Neuronal stem cell (in vitro differentiated cells): ENCODE measurements at regions not wholly inside any gene's neighbourhood (a gene's known extent, or its start where the extent isn't known, plus 50 kb on each side); places are given as distances from the start of the nearest gene placed in this dataset.

Experiments
- DNase-seq: peaks from one replicate; pipeline ENCODE4 v3.0.0-alpha.2; 2013; ENCODE audit warnings: low spot score
- H2AFZ ChIP-seq: one replicate; pipeline ENCODE4 v1.6.1; 2013; ENCODE audit warnings: mild to moderate bottlenecking, low read length, inconsistent platforms
- H2AK5ac ChIP-seq: 2 replicates; pipeline ENCODE4 v1.6.1; 2013; ENCODE audit warnings: low read depth, mild to moderate bottlenecking, inconsistent platforms, low read length, moderate library complexity, mixed read lengths
- H2BK120ac ChIP-seq: 2 replicates; pipeline ENCODE4 v1.6.1; 2013; ENCODE audit warnings: low read depth, mild to moderate bottlenecking, inconsistent platforms, low read length, moderate library complexity, mixed read lengths
- H2BK12ac ChIP-seq: one replicate; pipeline ENCODE4 v1.6.1; 2013; ENCODE audit warnings: low read length, inconsistent platforms
- H2BK15ac ChIP-seq: 2 replicates; pipeline ENCODE4 v1.6.1; 2013; ENCODE audit warnings: mild to moderate bottlenecking, low read length, inconsistent platforms, mixed read lengths
- H2BK5ac ChIP-seq: one replicate; pipeline ENCODE4 v1.6.1; 2013; ENCODE audit warnings: inconsistent platforms, mild to moderate bottlenecking, low read length, moderate library complexity
- H3K14ac ChIP-seq: one replicate; pipeline ENCODE4 v1.6.1; 2013; ENCODE audit warnings: low read length, inconsistent platforms
- H3K18ac ChIP-seq: 2 replicates; pipeline ENCODE4 v1.6.1; 2013; ENCODE audit warnings: low read length, inconsistent platforms
- H3K23ac ChIP-seq: 2 replicates; pipeline ENCODE4 v1.6.1; 2013; ENCODE audit warnings: low read depth, mild to moderate bottlenecking, mixed read lengths, low read length, inconsistent platforms; ENCODE audit not compliant: poor library complexity
- H3K27ac ChIP-seq: replicated peaks from 3 replicates; pipeline ENCODE4 v1.5.1; 2013; ENCODE audit warnings: low read length, inconsistent platforms
- H3K27me3 ChIP-seq, 3 experiments: 2 replicates each; pipeline ENCODE4 v1.6.1; 2013; ENCODE audit warnings: low read length in 3 of 3, mild to moderate bottlenecking in 2 of 3, inconsistent platforms in 1 of 3, low read depth in 1 of 3, mixed read lengths in 1 of 3, moderate library complexity in 1 of 3; ENCODE audit not compliant: control insufficient read depth in 3 of 3, insufficient read depth in 3 of 3
- H3K36me3 ChIP-seq, 2 donors: replicated peaks in 1 of 2; 2 replicates each; pipeline ENCODE4 v1.6.1; 2013; ENCODE audit warnings: low read length in 2 of 2; ENCODE audit not compliant: control insufficient read depth in 2 of 2, insufficient read depth in 2 of 2
- H3K4ac ChIP-seq: 2 replicates; pipeline ENCODE4 v1.6.1; 2013; ENCODE audit warnings: inconsistent platforms, mild to moderate bottlenecking, low read length, moderate library complexity
- H3K4me1 ChIP-seq, 2 donors: 1 replicate in 1 of 2; 2 replicates in 1 of 2; pipeline ENCODE4 v1.6.1; 2013; ENCODE audit warnings: low read length in 2 of 2, low read depth in 1 of 2; ENCODE audit not compliant: control insufficient read depth in 2 of 2, insufficient read depth in 1 of 2
- H3K4me2 ChIP-seq: one replicate; pipeline ENCODE4 v1.6.1; 2013; ENCODE audit warnings: mild to moderate bottlenecking, low read length, inconsistent platforms; ENCODE audit not compliant: insufficient read depth, poor library complexity, severe bottlenecking
- H3K4me3 ChIP-seq, 2 donors: 2 replicates each; pipeline ENCODE4 v1.5.1; 2013; ENCODE audit warnings: low read length in 2 of 2, mild to moderate bottlenecking in 2 of 2, inconsistent platforms in 1 of 2, moderate library complexity in 1 of 2
- H3K79me1 ChIP-seq: one replicate; pipeline ENCODE4 v1.6.1; 2013; ENCODE audit warnings: low read depth, mild to moderate bottlenecking, inconsistent platforms, low read length, moderate library complexity
- H3K9ac ChIP-seq: one replicate; pipeline ENCODE4 v1.6.1; 2013; ENCODE audit warnings: mild to moderate bottlenecking, low read depth, low read length, inconsistent platforms; ENCODE audit not compliant: poor library complexity
- H3K9me3 ChIP-seq, 2 donors: replicated peaks in 1 of 2; 2 replicates each; pipeline versions ENCODE3 to v1.6.1; 2013; ENCODE audit warnings: low read length in 2 of 2, mild to moderate bottlenecking in 2 of 2, inconsistent platforms in 1 of 2, low read depth in 1 of 2, mixed read lengths in 1 of 2, moderate library complexity in 1 of 2; ENCODE audit not compliant: control insufficient read depth in 2 of 2, insufficient read depth in 1 of 2
- H4K8ac ChIP-seq: one replicate; pipeline ENCODE4 v1.6.1; 2013; ENCODE audit warnings: low read depth, mild to moderate bottlenecking, inconsistent platforms, low read length, moderate library complexity
- H4K91ac ChIP-seq: one replicate; pipeline ENCODE4 v1.6.1; 2013; ENCODE audit warnings: low read length, low read depth, mild to moderate bottlenecking, inconsistent platforms; ENCODE audit not compliant: poor library complexity
- WGBS, 2 donors: extraction: QIAGEN DNeasy Blood & Tissue Kit; methylation state at CpG; one replicate each; pipeline ENCODE4 v1.1.7; 2013; ENCODE audit warnings: missing lambda C conversion rate in 2 of 2, mixed read lengths in 1 of 2; ENCODE audit not compliant: insufficient read length in 2 of 2, insufficient replicate concordance in 1 of 2; ENCODE audit errors: extremely low coverage in 2 of 2; 5-methylcytosine and 5-hydroxymethylcytosine counted together

DNA sequence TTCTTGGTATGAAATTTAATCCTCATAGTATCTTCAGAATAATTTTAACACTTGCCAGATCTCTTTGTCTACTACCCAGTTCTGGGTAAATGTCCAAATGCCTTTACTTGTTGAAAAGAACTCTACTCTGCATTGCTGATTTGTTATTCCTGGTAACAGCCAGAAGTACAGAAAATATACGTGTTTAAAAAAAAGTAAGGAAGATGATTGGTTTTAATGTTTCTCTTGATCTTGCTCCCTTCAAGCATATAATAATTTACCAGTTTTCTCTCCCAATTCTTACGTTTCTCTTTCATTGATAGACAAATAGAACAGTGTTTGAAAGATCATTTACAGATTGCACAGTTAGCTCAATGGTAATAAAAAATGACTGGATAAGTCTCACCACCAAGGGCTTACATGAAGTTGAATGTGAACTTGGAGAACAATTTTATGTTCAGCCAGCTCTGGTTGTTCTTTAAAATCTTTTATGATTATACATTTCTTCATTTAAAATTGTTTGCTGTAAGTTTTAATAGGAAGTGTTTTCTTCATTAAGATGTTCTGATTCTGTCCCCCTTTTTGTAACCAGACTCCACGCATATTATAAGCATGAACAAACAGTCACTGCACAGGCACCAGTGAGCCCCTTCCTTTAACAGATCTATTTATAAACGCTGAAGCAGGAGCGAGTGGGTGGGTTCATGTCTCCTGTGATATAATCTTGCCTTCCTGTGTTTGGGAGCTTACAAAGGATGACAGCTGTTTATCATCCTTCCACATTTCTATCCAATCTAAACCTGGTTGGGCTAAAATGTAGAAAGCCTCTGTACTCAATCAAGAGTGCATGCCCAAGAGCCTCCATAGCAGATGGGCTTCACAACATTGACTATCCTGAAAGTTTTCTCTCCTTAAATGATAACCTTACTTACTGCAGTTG is 299.5 kb downstream of the PRL start:
- no peak overlapping the region for H3K14ac ChIP-seq
- no peak overlapping the region for H2BK5ac ChIP-seq
- H3K4me3 ChIP-seq: no peak overlapping the region
- H3K18ac ChIP-seq: no peak overlapping the region
- H3K27ac ChIP-seq: no peak overlapping the region
- H3K79me1 ChIP-seq: no peaks in the 10 kb centered on the region
- DNase-seq: no peak
- H3K4me2 ChIP-seq: no peak overlapping the region
- no peak overlapping the region for H2BK120ac ChIP-seq
- no peak overlapping the region for H2BK15ac ChIP-seq
- no peak overlapping the region for H4K8ac ChIP-seq
- H3K4ac ChIP-seq: no peak overlapping the region
- peaks cover 2 to 12% of the 10 kb centered on the region in 2 donors for H3K36me3 ChIP-seq
- H3K4me1 ChIP-seq: peaks cover 1 to 24% of the 10 kb centered on the region in 2 donors
- WGBS, 2 donors: no CpG with 5 or more reads among the region's 5 CpGs
- H3K23ac ChIP-seq: no peak overlapping the region
- no peaks in the 10 kb centered on the region for H3K27me3 ChIP-seq
- H2AFZ ChIP-seq: no peak overlapping the region
- H3K9ac ChIP-seq: no peak overlapping the region
- H4K91ac ChIP-seq: no peak overlapping the region
- no peak overlapping the region for H2BK12ac ChIP-seq
- H2AK5ac ChIP-seq: no peak overlapping the region
- no peaks in the 10 kb centered on the region for H3K9me3 ChIP-seq

DNA sequence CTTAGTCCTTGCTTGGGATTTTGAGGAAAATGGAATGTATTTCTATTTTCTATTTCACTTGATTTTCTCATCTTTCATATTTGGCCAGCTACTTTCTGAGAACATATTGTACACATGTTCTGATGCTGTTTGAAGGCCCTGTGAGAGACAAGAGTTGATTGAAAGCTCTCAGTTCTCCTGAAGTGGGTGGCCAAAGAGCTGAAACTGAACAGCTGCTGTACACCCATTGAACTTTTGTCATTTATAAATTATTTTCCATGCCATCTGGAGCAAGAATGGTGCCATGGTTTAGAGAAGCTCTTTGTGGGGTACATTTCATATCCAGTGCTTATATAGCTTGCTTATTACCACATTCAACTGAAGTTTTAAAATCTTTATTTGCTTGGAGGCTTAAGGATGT is 298.3 kb downstream of the PRL start:
- Histone ChIP-seq H3K27ac (no peak overlapping the region), H3K4me1 (peaks cover 1 to 24% of the 10 kb centered on the region in 2 donors), H3K4ac (no peak overlapping the region), H2AK5ac (no peak overlapping the region), H3K27me3 (no peaks in the 10 kb centered on the region), H3K36me3 (peaks cover 2 to 5% of the 10 kb centered on the region in 2 donors), H2BK5ac (no peak overlapping the region), H2BK15ac (no peak overlapping the region), H2AFZ (no peak overlapping the region), H3K9me3 (no peaks in the 10 kb centered on the region), H3K4me2 (no peak overlapping the region), H3K14ac (no peak overlapping the region), H2BK12ac (no peak overlapping the region), H3K9ac (no peak overlapping the region), H4K91ac (no peak overlapping the region), H3K4me3 (no peak overlapping the region), H3K79me1 (no peaks in the 10 kb centered on the region), H3K23ac (no peak overlapping the region), H2BK120ac (no peak overlapping the region), H4K8ac (no peak overlapping the region), H3K18ac (no peak overlapping the region)
- no peak for DNase-seq

DNA sequence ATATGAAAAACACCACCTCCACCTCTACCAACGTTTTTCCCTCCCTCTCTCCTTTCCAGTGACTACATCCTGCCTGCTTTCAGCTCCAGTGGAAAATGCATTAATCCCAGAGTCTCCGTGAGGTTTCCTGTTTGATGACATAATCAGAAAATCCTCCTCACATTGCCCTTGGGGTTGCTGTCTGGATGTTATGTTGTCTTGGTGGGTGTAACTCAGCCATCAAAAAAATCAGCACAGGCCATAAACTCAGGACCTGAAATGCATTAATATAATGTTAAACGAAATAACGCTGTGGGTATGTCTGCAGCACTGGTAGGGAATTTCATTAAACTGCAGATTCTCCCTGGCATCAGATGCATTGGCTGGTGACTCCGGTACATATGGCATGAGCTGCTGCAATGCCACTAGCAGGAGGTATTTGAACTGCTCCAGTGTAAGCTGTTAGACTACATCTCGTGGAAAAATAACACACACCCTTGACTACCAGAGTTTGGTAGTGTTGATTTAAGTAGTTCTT is 297.8 kb downstream of the PRL start:
- Histone ChIP-seq H2BK120ac (no peak overlapping the region), H3K4me3 (no peak overlapping the region), H3K14ac (no peak overlapping the region), H3K18ac (no peak overlapping the region), H3K9me3 (no peaks in the 10 kb centered on the region), H3K79me1 (no peaks in the 10 kb centered on the region), H3K27me3 (no peaks in the 10 kb centered on the region), H3K4ac (no peak overlapping the region), H2AK5ac (no peak overlapping the region), H2BK5ac (no peak overlapping the region), H4K91ac (no peak overlapping the region), H3K27ac (no peak overlapping the region), H3K4me1 (peaks cover 1 to 24% of the 10 kb centered on the region in 2 donors), H3K36me3 (peaks cover 2 to 5% of the 10 kb centered on the region in 2 donors), H4K8ac (no peak overlapping the region), H2BK12ac (no peak overlapping the region), H3K4me2 (no peak overlapping the region), H2BK15ac (no peak overlapping the region), H3K23ac (no peak overlapping the region), H3K9ac (no peak overlapping the region), H2AFZ (no peak overlapping the region)
- no peak for DNase-seq
- whole genome bisulfite sequencing, 2 donors: no CpG with 5 or more reads among the region's 6 CpGs

DNA sequence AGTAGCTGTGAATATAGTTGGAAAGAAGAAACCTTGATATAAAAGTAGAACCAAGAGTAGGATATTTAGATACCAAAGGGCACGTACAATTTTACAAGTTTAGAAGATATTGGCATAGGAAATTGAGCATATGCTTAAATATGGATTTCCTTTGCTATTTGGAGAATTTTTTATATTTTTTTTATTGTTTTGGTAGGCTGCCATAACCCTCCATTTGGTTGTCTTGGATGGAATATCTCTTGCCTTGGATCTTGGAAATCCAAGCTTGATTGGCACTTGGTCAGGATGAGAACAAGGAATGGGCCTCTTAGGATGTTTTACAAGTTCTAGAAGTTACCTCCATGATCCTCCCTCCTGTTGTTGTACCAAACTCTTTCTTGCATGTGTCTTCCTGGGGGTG is 297.1 kb downstream of the PRL start:
- Histone ChIP-seq H3K23ac (no peak overlapping the region), H4K91ac (no peak overlapping the region), H3K36me3 (peaks cover 2 to 5% of the 10 kb centered on the region in 2 donors), H3K18ac (no peak overlapping the region), H2AK5ac (no peak overlapping the region), H2BK120ac (no peak overlapping the region), H3K4me2 (no peak overlapping the region), H3K9ac (no peak overlapping the region), H4K8ac (no peak overlapping the region), H2BK5ac (no peak overlapping the region), H2BK15ac (no peak overlapping the region), H3K27ac (no peak overlapping the region), H3K14ac (no peak overlapping the region), H3K4me1 (peaks cover 1 to 24% of the 10 kb centered on the region in 2 donors), H3K9me3 (no peaks in the 10 kb centered on the region), H2AFZ (no peak overlapping the region), H3K27me3 (no peaks in the 10 kb centered on the region), H3K4me3 (no peak overlapping the region), H3K79me1 (no peaks in the 10 kb centered on the region), H3K4ac (no peak overlapping the region), H2BK12ac (no peak overlapping the region)
- no peak for DNase-seq
- no CpG with 5 or more reads among the region's 1 CpG for WGBS, 2 donors
